Transverse colon (tissue), 4 donors: ENCODE measurements at regions not wholly inside any gene's neighbourhood (a gene's known extent, or its start where the extent isn't known, plus 50 kb on each side); places are given as distances from the start of the nearest gene placed in this dataset.

Experiments used
- EP300 ChIP-seq: sonication (generic); formaldehyde crosslinking; IDR thresholded peaks from one replicate; pipeline ENCODE4 v1.6.1; 2017; ENCODE audit warnings: antibody characterized with exemption, low read depth
- POLR2A ChIP-seq: fragments of 450-650 bp; IDR thresholded peaks from one replicate; pipeline ENCODE4 v1.6.1; 2016; ENCODE audit warnings: antibody characterized with exemption, mild to moderate bottlenecking, moderate library complexity
- POLR2AphosphoS5 ChIP-seq, 3 donors: sonication (generic); formaldehyde crosslinking; IDR thresholded peaks; one replicate each; pipeline ENCODE4 v1.6.1; 2016; ENCODE audit warnings: antibody characterized with exemption in 3 of 3
- TF ChIP-seq, protein P1 (sequence below), 5 experiments: fragments of 200-600 bp in 3 of 5; fragments of 450-650 bp in 2 of 5; sonication (generic) in 3 of 5; IDR thresholded peaks; 1 replicate in 2 of 5; 2 replicates in 3 of 5; pipeline ENCODE4 v1.5.1; 2016 to 2017; ENCODE audit warnings: antibody characterized with exemption in 5 of 5, inconsistent platforms in 3 of 5, mild to moderate bottlenecking in 2 of 5, moderate library complexity in 1 of 5

DNA sequence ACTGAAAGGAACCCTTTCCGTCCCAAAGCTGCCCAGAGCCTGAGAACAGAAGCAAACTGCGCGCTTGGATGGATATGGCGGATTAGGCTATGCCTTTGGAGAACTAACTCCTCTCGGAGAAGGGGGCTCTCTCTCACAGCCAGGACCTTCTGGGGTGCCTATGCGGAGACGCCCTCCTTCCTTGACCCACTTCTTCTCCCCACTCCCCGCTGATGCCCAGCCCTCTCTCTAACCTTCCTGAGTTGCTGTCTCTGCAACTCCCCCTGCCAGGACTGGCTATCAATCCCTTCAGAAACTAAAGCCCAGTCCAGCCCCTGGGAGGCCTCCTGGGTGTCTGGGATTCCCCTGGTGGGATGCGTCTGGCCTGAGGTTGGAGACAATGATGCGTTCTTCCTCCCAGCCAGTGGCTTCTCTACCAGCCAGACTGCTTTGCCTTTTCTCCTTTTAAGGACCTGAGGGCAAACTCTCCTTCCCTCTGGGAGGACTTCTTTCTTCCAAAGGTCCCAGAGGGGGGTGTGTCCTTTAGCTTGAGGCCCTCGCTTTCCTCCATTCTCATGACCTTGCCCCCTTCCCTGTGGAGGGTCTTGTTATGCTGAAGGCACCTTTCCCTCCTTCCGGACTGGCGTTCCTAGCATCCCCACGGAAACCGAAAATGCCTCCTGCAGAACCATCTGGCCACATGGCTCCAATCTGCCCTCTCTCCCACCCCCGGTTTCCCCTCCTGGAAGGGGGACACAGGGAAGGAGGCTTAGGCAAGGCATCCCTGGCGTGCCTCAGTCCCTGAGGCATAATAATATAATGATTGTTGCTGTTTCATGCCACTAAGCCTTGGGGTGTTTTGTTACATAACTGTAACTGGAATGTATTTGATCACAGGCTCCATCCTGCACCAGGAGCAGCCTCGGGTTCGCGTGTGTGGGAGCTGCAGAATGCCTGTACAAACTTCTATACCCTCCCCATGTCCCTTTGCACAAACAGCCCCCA is 63.4 kb upstream of the C15orf39 start:
- TF ChIP-seq, protein P1, sequence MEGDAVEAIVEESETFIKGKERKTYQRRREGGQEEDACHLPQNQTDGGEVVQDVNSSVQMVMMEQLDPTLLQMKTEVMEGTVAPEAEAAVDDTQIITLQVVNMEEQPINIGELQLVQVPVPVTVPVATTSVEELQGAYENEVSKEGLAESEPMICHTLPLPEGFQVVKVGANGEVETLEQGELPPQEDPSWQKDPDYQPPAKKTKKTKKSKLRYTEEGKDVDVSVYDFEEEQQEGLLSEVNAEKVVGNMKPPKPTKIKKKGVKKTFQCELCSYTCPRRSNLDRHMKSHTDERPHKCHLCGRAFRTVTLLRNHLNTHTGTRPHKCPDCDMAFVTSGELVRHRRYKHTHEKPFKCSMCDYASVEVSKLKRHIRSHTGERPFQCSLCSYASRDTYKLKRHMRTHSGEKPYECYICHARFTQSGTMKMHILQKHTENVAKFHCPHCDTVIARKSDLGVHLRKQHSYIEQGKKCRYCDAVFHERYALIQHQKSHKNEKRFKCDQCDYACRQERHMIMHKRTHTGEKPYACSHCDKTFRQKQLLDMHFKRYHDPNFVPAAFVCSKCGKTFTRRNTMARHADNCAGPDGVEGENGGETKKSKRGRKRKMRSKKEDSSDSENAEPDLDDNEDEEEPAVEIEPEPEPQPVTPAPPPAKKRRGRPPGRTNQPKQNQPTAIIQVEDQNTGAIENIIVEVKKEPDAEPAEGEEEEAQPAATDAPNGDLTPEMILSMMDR (IDR thresholded peaks at IDR 0.05) = no peak
- no peak for TF ChIP-seq POLR2A
- TF ChIP-seq POLR2AphosphoS5 (IDR thresholded peaks at IDR 0.05) = no peak
- no peak for TF ChIP-seq EP300
